Tibial nerve (tissue), 4 donors: ENCODE measurements at regions not wholly inside any gene's neighbourhood (a gene's known extent, or its start where the extent isn't known, plus 50 kb on each side); places are given as distances from the start of the nearest gene placed in this dataset.

Experiments used
- EP300 ChIP-seq, 2 donors: sonication (generic); formaldehyde crosslinking; IDR thresholded peaks; one replicate each; pipeline ENCODE4 v1.6.1; 2017; ENCODE audit warnings: antibody characterized with exemption in 2 of 2, mild to moderate bottlenecking in 1 of 2
- POLR2A ChIP-seq, 2 donors: fragments of 450-650 bp; IDR thresholded peaks; one replicate each; pipeline ENCODE4 v1.6.1; 2017; ENCODE audit warnings: antibody characterized with exemption in 2 of 2, mild to moderate bottlenecking in 2 of 2, moderate library complexity in 2 of 2
- TF ChIP-seq, protein P1 (sequence below), 5 experiments: fragments of 200-600 bp in 3 of 5; fragments of 450-650 bp in 2 of 5; sonication (generic) in 3 of 5; IDR thresholded peaks; one replicate each; pipeline ENCODE4 v1.5.1; 2016 to 2019; ENCODE audit warnings: antibody characterized with exemption in 5 of 5, mild to moderate bottlenecking in 3 of 5, moderate library complexity in 2 of 5

DNA sequence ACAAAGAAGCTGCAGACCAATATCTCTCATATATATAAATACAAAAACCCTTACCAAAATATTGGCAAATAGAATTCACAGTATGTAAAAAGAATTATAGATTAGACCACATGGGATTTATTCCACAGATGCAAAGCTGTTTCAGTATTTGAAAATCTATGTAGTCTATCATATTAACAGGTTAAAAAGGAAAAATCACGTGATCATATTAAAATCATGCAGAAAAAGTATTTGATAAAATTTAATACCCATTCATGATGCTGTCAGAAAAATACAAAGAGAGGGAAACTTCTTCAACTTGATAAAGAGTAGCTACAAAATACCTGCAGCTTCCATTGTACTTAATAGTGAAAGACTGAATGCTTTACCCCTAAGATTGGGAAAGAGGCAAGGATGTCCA, 67.2 kb upstream of the CD44 start:
- TF ChIP-seq EP300 (IDR thresholded peaks at IDR 0.05) (no peak), POLR2A (IDR thresholded peaks at IDR 0.05) (no peak)
- TF ChIP-seq, protein P1, sequence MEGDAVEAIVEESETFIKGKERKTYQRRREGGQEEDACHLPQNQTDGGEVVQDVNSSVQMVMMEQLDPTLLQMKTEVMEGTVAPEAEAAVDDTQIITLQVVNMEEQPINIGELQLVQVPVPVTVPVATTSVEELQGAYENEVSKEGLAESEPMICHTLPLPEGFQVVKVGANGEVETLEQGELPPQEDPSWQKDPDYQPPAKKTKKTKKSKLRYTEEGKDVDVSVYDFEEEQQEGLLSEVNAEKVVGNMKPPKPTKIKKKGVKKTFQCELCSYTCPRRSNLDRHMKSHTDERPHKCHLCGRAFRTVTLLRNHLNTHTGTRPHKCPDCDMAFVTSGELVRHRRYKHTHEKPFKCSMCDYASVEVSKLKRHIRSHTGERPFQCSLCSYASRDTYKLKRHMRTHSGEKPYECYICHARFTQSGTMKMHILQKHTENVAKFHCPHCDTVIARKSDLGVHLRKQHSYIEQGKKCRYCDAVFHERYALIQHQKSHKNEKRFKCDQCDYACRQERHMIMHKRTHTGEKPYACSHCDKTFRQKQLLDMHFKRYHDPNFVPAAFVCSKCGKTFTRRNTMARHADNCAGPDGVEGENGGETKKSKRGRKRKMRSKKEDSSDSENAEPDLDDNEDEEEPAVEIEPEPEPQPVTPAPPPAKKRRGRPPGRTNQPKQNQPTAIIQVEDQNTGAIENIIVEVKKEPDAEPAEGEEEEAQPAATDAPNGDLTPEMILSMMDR (IDR thresholded peaks at IDR 0.05): no peak
